ENCODE measurements at regions not wholly inside any gene's neighbourhood (a gene's known extent, or its start where the extent isn't known, plus 50 kb on each side); places are given as distances from the start of the nearest gene placed in this dataset.
"Not testable (repeated sequence)": the region's sequence is repeated elsewhere in the genome, so short reads cannot be mapped to it uniquely, and the experiment has no call there.

DNA sequence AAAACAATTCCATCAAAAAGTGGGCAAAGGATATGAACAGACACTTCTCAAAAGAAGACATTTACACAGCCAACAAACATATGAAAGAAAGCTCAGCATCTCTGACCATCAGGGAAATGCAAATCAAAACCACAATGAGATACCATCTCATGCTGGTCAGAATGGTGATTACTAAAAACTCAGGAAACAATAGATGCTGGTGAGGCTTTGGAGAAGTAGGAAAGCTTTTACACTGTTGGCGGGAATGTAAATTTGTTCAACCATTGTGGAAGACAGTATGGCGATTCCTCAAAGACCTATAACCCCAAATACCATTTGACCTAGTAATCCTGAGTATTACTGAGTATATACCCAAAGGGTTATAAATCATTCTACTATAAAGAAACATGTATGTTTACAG, 452.9 kb downstream of the SEMA3D start:
- TF ChIP-seq, protein P1, sequence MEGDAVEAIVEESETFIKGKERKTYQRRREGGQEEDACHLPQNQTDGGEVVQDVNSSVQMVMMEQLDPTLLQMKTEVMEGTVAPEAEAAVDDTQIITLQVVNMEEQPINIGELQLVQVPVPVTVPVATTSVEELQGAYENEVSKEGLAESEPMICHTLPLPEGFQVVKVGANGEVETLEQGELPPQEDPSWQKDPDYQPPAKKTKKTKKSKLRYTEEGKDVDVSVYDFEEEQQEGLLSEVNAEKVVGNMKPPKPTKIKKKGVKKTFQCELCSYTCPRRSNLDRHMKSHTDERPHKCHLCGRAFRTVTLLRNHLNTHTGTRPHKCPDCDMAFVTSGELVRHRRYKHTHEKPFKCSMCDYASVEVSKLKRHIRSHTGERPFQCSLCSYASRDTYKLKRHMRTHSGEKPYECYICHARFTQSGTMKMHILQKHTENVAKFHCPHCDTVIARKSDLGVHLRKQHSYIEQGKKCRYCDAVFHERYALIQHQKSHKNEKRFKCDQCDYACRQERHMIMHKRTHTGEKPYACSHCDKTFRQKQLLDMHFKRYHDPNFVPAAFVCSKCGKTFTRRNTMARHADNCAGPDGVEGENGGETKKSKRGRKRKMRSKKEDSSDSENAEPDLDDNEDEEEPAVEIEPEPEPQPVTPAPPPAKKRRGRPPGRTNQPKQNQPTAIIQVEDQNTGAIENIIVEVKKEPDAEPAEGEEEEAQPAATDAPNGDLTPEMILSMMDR (IDR thresholded peaks at IDR 0.05 in 2 of 3, conservative IDR thresholded peaks at IDR 0.05 in 1 of 3; ENCODE audit: control insufficient read depth in 2 of 3, extremely low read depth in 1 of 3, insufficient read depth in 1 of 3, low read depth in 3 of 3, low read length in 3 of 3), result not testable (repeated sequence)
- TF ChIP-seq, protein P2, sequence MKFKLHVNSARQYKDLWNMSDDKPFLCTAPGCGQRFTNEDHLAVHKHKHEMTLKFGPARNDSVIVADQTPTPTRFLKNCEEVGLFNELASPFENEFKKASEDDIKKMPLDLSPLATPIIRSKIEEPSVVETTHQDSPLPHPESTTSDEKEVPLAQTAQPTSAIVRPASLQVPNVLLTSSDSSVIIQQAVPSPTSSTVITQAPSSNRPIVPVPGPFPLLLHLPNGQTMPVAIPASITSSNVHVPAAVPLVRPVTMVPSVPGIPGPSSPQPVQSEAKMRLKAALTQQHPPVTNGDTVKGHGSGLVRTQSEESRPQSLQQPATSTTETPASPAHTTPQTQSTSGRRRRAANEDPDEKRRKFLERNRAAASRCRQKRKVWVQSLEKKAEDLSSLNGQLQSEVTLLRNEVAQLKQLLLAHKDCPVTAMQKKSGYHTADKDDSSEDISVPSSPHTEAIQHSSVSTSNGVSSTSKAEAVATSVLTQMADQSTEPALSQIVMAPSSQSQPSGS (IDR thresholded peaks at IDR 0.05; ENCODE audit: low read length), result not testable (repeated sequence)
- not testable (repeated sequence) for TF ChIP-seq RFX5 (IDR thresholded peaks at IDR 0.05; ENCODE audit: low read depth, low read length); REST (IDR thresholded peaks at IDR 0.05; ENCODE audit: low read depth, low read length); ZNF274 (IDR thresholded peaks at IDR 0.05; ENCODE audit: insufficient read depth, insufficient read length); GABPA (IDR thresholded peaks at IDR 0.05; ENCODE audit: low read depth); SIN3A (IDR thresholded peaks at IDR 0.05; ENCODE audit: low read depth, low read length); MXI1 (IDR thresholded peaks at IDR 0.05; ENCODE audit: low read depth, low read length)

All from GM12878 (cell line).